K562 (cell line): ENCODE measurements at regions not wholly inside any gene's neighbourhood (a gene's known extent, or its start where the extent isn't known, plus 50 kb on each side); places are given as distances from the start of the nearest gene placed in this dataset.

ENCODE experiments used
- ATAC-seq: fragments of 200-7000 bp; cut with Tn5 transposase; 3 replicates; pipeline ENCODE4 v1.9.1; 2020; ENCODE audit warnings: moderate library complexity
- BruUV-seq: library from RNA; stranded (reverse); fragments of 400-500 nt; replicated peaks from 2 replicates; lab custom pipeline; 2021; lab: Mats Ljungman, UMichigan
- CTCF ChIA-PET: fragments of 300-600 bp; formaldehyde crosslinking; extraction: SDS; loops from one replicate; lab custom pipeline; 2021; ENCODE audit warnings: low intra/inter-chr PET ratio; lab: Yijun Ruan, JAX
- POLR2A ChIA-PET: fragments of 300-600, 350-650 bp; sonication (Branson Sonifier 250); formaldehyde crosslinking; extraction: SDS; loops from one replicate; lab custom pipeline; 2021; ENCODE audit warnings: antibody characterized with exemption, inconsistent platforms; lab: Yijun Ruan, JAX
- DNase-seq, 4 experiments: peaks; one replicate each; pipeline versions ENCODE4 v3.0.0 to v3.0.0-alpha.2; 2011 to 2018; ENCODE audit warnings: low spot score in 3 of 4, mixed read lengths in 3 of 4; ENCODE audit errors: extremely low read depth in 1 of 4
- FAIRE-seq: peaks from 2 replicates; lab custom pipeline; 2011; peaks lifted over from hg19 to GRCh38; lab: Jason Lieb, UNC
- H2AFZ ChIP-seq: 2 replicates; pipeline ENCODE4 v1.6.0; 2011; ENCODE audit warnings: low read depth, low read length, control low read depth, inconsistent platforms
- H3K27ac ChIP-seq: fragments of 200-600 bp; 3 replicates; pipeline ENCODE4 v1.8.0; 2011; ENCODE audit warnings: low read depth, mild to moderate bottlenecking, control low read depth, inconsistent platforms, low read length, moderate library complexity, mixed read lengths; ENCODE audit errors: extremely low read depth
- H3K27me3 ChIP-seq, 2 experiments: fragments of 300-600 bp in 1 of 2; 2 replicates in 1 of 2; 3 replicates in 1 of 2; pipeline versions ENCODE4 v1.6.0 to v1.8.0; 2011; ENCODE audit warnings: inconsistent platforms in 2 of 2, low read length in 2 of 2, mild to moderate bottlenecking in 1 of 2, mixed read lengths in 1 of 2, moderate library complexity in 1 of 2; ENCODE audit not compliant: control insufficient read depth in 2 of 2, insufficient read depth in 2 of 2
- H3K36me3 ChIP-seq: fragments of 300-600 bp; 3 replicates; pipeline ENCODE4 v1.8.0; 2011; ENCODE audit warnings: mild to moderate bottlenecking, low read length, inconsistent platforms; ENCODE audit not compliant: control insufficient read depth, insufficient read depth
- H3K4me1 ChIP-seq, 2 experiments: fragments of 200-600 bp in 1 of 2; replicated peaks in 1 of 2; 2 replicates in 1 of 2; 3 replicates in 1 of 2; pipeline versions ENCODE4 v1.5.1 to v1.8.0; 2011; ENCODE audit warnings: inconsistent platforms in 2 of 2, low read length in 2 of 2, mild to moderate bottlenecking in 1 of 2, mixed read lengths in 1 of 2, moderate library complexity in 1 of 2; ENCODE audit not compliant: control insufficient read depth in 2 of 2, insufficient read depth in 2 of 2
- H3K4me2 ChIP-seq: 2 replicates; pipeline ENCODE4 v1.6.1; 2011; ENCODE audit warnings: low read length, control low read depth, inconsistent platforms, mixed read lengths; ENCODE audit not compliant: insufficient read depth
- H3K4me3 ChIP-seq: fragments of 200-600 bp; sonication (generic), shearing (Covaris generic); 2 replicates; pipeline ENCODE4 v1.5.1; 2016; ENCODE audit warnings: control low read depth, inconsistent platforms
- H3K79me2 ChIP-seq: fragments of 200-600 bp; 3 replicates; pipeline ENCODE4 v1.8.0; 2011; ENCODE audit warnings: low read length, inconsistent platforms; ENCODE audit not compliant: control insufficient read depth, insufficient read depth
- H3K9ac ChIP-seq, 2 experiments: 2 replicates each; pipeline versions ENCODE4 v1.6.0 to v1.6.1; 2011; ENCODE audit warnings: low read depth in 2 of 2, low read length in 2 of 2, control low read depth in 1 of 2, inconsistent platforms in 1 of 2, mild to moderate bottlenecking in 1 of 2, mixed read lengths in 1 of 2; ENCODE audit not compliant: insufficient read depth in 1 of 2
- H3K9me1 ChIP-seq: one replicate; pipeline ENCODE4 v1.6.0; 2011; ENCODE audit warnings: inconsistent platforms, mild to moderate bottlenecking, low read length, moderate library complexity; ENCODE audit not compliant: control insufficient read depth, insufficient read depth
- H3K9me3 ChIP-seq: replicated peaks from 2 replicates; pipeline ENCODE4 v1.5.1; 2011; ENCODE audit warnings: low read depth, low read length, inconsistent platforms; ENCODE audit not compliant: control insufficient read depth, insufficient read depth
- H4K20me1 ChIP-seq: replicated peaks from 2 replicates; pipeline ENCODE4 v1.6.1; 2011; ENCODE audit warnings: low read length, inconsistent platforms, mixed read lengths; ENCODE audit not compliant: control insufficient read depth, insufficient read depth
- EP400 ChIP-seq: fragments of 450-650 bp; IDR thresholded peaks from 2 replicates; pipeline ENCODE4 v1.6.1; 2017; ENCODE audit warnings: antibody characterized with exemption, mild to moderate bottlenecking, moderate library complexity
- LEF1 ChIP-seq: fragments of 450-650 bp; IDR thresholded peaks from 2 replicates; pipeline ENCODE4 v1.6.1; 2016; ENCODE audit warnings: mild to moderate bottlenecking
- PTRF ChIP-seq: fragments of 450-650 bp; IDR thresholded peaks from 2 replicates; pipeline ENCODE4 v1.6.1; 2016; ENCODE audit warnings: mild to moderate bottlenecking, missing genetic modification characterization, missing compliant biosample characterization
- SMAD1 ChIP-seq: fragments of 150-350 bp; IDR thresholded peaks from 2 replicates; pipeline ENCODE4 v1.6.1; 2014; ENCODE audit warnings: low read length, low read depth; ENCODE audit not compliant: partially characterized antibody
- SRF ChIP-seq, 2 experiments: fragments of 250-450, 450-650 bp in 1 of 2; sonication (Bioruptor Pico) in 1 of 2; sonication (generic) in 1 of 2; formaldehyde crosslinking; IDR thresholded peaks; 2 replicates each; pipeline versions ENCODE4 v1.5.0 to v1.5.1; 2020 to 2022; ENCODE audit warnings: mild to moderate bottlenecking in 1 of 2, missing genetic modification reagents in 1 of 2
- ZNF212 ChIP-seq: fragments of 450-650 bp; formaldehyde crosslinking; IDR thresholded peaks from 2 replicates; pipeline ENCODE4 v1.4.0; 2020; ENCODE audit warnings: mild to moderate bottlenecking
- WGBS: fragments of 100-300 bp; shearing (Covaris generic); methylation state at CpG from one replicate; pipeline ENCODE4 v1.1.6; 2016; ENCODE audit warnings: low coverage, mixed read lengths; ENCODE audit not compliant: insufficient coverage; ENCODE audit errors: missing lambda C conversion rate; 5-methylcytosine and 5-hydroxymethylcytosine counted together
- in situ Hi-C: fragments of 300-500 bp; cut with MboI; formaldehyde crosslinking; loops from 4 replicates; pipeline ENCODE4 v1.15.0; 2018; ENCODE audit warnings: inconsistent platforms, mixed read lengths
- intact Hi-C: fragments of 100-400 bp; cut with micrococcal nuclease; formaldehyde crosslinking; loops from 2 replicates; pipeline ENCODE4 v1.14.2; 2022
- TF ChIP-seq, protein P1 (sequence below): sonication (generic); formaldehyde crosslinking; IDR thresholded peaks from 2 replicates; pipeline ENCODE4 v1.8.1; 2023; ENCODE audit warnings: mild to moderate bottlenecking, missing genetic modification reagents
- TF ChIP-seq, protein P2 (sequence below): fragments of 250-450 bp; sonication (Bioruptor Pico); IDR thresholded peaks from 2 replicates; pipeline ENCODE4 v1.9.0; 2021; ENCODE audit warnings: mild to moderate bottlenecking, inconsistent platforms

DNA sequence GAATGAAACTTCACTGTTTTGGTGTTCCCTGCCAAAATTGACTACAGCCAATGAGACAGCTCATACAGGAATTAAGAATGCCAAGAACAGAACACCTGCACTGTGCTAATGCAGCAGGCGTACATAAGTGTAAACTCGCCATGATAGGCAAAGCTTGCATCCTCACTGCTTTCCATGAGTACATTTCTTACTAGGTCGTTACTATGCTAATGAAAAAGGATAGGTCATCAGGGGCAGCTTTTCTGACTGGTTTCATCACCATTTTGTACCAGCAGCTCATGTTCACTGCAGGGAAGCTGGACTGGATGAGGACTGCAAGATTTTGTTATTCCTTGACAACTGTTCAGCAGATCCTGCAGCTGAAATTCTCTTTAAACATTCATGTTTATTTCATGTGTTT is 1383.8 kb downstream of the EFNB2 start:
- CTCF ChIA-PET: no interaction called here
- Histone ChIP-seq H2AFZ (no peak overlapping the region), H3K9me3 (no peaks in the 10 kb centered on the region), H3K9me1 (no peaks in the 10 kb centered on the region), H3K27ac (no peak overlapping the region), H3K9ac (no peak overlapping the region), H3K79me2 (no peaks in the 10 kb centered on the region), H3K4me2 (no peak overlapping the region), H3K36me3 (no peaks in the 10 kb centered on the region), H4K20me1 (no peaks in the 10 kb centered on the region), H3K27me3 (no peaks in the 10 kb centered on the region), H3K4me3 (no peak overlapping the region), H3K4me1 (no peaks in the 10 kb centered on the region)
- TF ChIP-seq EP400 (no peak), SRF (CRISPR knock-in tag; IDR thresholded peaks at IDR 0.05) (no peak), LEF1 (no peak), SMAD1 (no peak), PTRF (tag) (no peak), ZNF212 (CRISPR knock-in tag) (no peak)
- TF ChIP-seq, protein P1, sequence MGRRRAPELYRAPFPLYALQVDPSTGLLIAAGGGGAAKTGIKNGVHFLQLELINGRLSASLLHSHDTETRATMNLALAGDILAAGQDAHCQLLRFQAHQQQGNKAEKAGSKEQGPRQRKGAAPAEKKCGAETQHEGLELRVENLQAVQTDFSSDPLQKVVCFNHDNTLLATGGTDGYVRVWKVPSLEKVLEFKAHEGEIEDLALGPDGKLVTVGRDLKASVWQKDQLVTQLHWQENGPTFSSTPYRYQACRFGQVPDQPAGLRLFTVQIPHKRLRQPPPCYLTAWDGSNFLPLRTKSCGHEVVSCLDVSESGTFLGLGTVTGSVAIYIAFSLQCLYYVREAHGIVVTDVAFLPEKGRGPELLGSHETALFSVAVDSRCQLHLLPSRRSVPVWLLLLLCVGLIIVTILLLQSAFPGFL (CRISPR knock-in tag): no peak
- TF ChIP-seq, protein P2, sequence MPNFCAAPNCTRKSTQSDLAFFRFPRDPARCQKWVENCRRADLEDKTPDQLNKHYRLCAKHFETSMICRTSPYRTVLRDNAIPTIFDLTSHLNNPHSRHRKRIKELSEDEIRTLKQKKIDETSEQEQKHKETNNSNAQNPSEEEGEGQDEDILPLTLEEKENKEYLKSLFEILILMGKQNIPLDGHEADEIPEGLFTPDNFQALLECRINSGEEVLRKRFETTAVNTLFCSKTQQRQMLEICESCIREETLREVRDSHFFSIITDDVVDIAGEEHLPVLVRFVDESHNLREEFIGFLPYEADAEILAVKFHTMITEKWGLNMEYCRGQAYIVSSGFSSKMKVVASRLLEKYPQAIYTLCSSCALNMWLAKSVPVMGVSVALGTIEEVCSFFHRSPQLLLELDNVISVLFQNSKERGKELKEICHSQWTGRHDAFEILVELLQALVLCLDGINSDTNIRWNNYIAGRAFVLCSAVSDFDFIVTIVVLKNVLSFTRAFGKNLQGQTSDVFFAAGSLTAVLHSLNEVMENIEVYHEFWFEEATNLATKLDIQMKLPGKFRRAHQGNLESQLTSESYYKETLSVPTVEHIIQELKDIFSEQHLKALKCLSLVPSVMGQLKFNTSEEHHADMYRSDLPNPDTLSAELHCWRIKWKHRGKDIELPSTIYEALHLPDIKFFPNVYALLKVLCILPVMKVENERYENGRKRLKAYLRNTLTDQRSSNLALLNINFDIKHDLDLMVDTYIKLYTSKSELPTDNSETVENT (CRISPR knock-in tag): no peak
- no TSS peak for BruUV-seq
- 0% methylated on average over 3 of the region's 3 CpGs for WGBS
- intact Hi-C loops: no loop called here
- FAIRE-seq: no peak
- ATAC-seq: no peak
- DNase-seq: no peak
- in situ Hi-C loops: no loop called here
- POLR2A ChIA-PET: no interaction called here
